ENCODE measurements at regions not wholly inside any gene's neighbourhood (a gene's known extent, or its start where the extent isn't known, plus 50 kb on each side); places are given as distances from the start of the nearest gene placed in this dataset.

GRCh38 chr4:24372881-24373280, 211.5 kb downstream of the DHX15 start:
- no peaks in the 10 kb centered on the region for H3K36me3 ChIP-seq (ENCODE audit: low read depth, missing control alignments)
- 30 to 46% methylated on average over 9 of the region's 9 CpGs for WGBS, 2 donors
- H3K4me1 ChIP-seq, result peaks cover 14% of the 10 kb centered on the region
- DNase-seq, result peak; percentile 18
- no peaks in the 10 kb centered on the region for H3K27me3 ChIP-seq
- intact Hi-C loops (cut with DNase I; ENCODE audit: low total_unique reads), result no loop called here
- no peak overlapping the region for H3K4me3 ChIP-seq
- H3K9me3 ChIP-seq, result no peaks in the 10 kb centered on the region
- H3K27ac ChIP-seq, result peak overlapping the region; percentile 52 to 75
- TF ChIP-seq CTCF (IDR thresholded peaks at IDR 0.05) (no peak), POLR2A (IDR thresholded peaks at IDR 0.05) (no peak)

- no peak for TF ChIP-seq CTCF (IDR thresholded peaks at IDR 0.05)
- no peak for TF ChIP-seq POLR2A (IDR thresholded peaks at IDR 0.05)
- H3K36me3 ChIP-seq (ENCODE audit: low read depth, missing control alignments), result no peaks in the 10 kb centered on the region
- no peaks in the 10 kb centered on the region for H3K9me3 ChIP-seq
- 32 to 54% methylated on average over 4 of the region's 4 CpGs for WGBS, 2 donors
- H3K27me3 ChIP-seq, result no peaks in the 10 kb centered on the region
- peak overlapping the region; percentile 52 to 75 for H3K27ac ChIP-seq
- peak; percentile 40 for DNase-seq
- intact Hi-C loops (cut with DNase I; ENCODE audit: low total_unique reads), result no loop called here
- H3K4me1 ChIP-seq, result peaks cover 14% of the 10 kb centered on the region
- no peak overlapping the region for H3K4me3 ChIP-seq
Measured at GRCh38 chr4:24372341-24372740, 212.0 kb downstream of the DHX15 start.

GRCh38 chr4:24370421-24370820, 213.9 kb downstream of the DHX15 start:
- no peaks in the 10 kb centered on the region for H3K9me3 ChIP-seq
- H3K27ac ChIP-seq, result no peak overlapping the region
- peaks cover 14% of the 10 kb centered on the region for H3K4me1 ChIP-seq
- H3K27me3 ChIP-seq, result no peaks in the 10 kb centered on the region
- 79 to 100% methylated on average over 1 of the region's 1 CpG for WGBS, 2 donors
- no peak overlapping the region for H3K4me3 ChIP-seq
- no peaks in the 10 kb centered on the region for H3K36me3 ChIP-seq (ENCODE audit: low read depth, missing control alignments)
- intact Hi-C loops (cut with DNase I; ENCODE audit: low total_unique reads), result no loop called here
- TF ChIP-seq CTCF (IDR thresholded peaks at IDR 0.05), result no peak
- TF ChIP-seq POLR2A (IDR thresholded peaks at IDR 0.05), result no peak
- no peak for DNase-seq

- Histone ChIP-seq H3K4me3 (no peak overlapping the region), H3K36me3 (ENCODE audit: low read depth, missing control alignments) (no peaks in the 10 kb centered on the region), H3K9me3 (no peaks in the 10 kb centered on the region), H3K27ac (no peak overlapping the region), H3K27me3 (no peaks in the 10 kb centered on the region), H3K4me1 (peaks cover 14% of the 10 kb centered on the region)
- TF ChIP-seq CTCF (IDR thresholded peaks at IDR 0.05) (no peak), POLR2A (IDR thresholded peaks at IDR 0.05) (no peak)
- no peak for DNase-seq
- intact Hi-C loops (cut with DNase I; ENCODE audit: low total_unique reads), result no loop called here
- 90 to 93% methylated on average over 5 of the region's 5 CpGs for WGBS, 2 donors
Measured at GRCh38 chr4:24369507-24370029, 214.8 kb downstream of the DHX15 start.

GRCh38 chr4:24368801-24369200, 215.6 kb downstream of the DHX15 start:
- Histone ChIP-seq H3K36me3 (ENCODE audit: low read depth, missing control alignments) (no peaks in the 10 kb centered on the region), H3K4me1 (peaks cover 14% of the 10 kb centered on the region), H3K4me3 (no peak overlapping the region), H3K9me3 (no peaks in the 10 kb centered on the region), H3K27ac (no peak overlapping the region), H3K27me3 (no peaks in the 10 kb centered on the region)
- no peak for DNase-seq
- no peak for TF ChIP-seq POLR2A (IDR thresholded peaks at IDR 0.05)
- no peak for TF ChIP-seq CTCF (IDR thresholded peaks at IDR 0.05)
- intact Hi-C loops (cut with DNase I; ENCODE audit: low total_unique reads), result no loop called here
- WGBS, 2 donors, result 88 to 92% methylated on average over 7 of the region's 7 CpGs
